Effector memory CD8-positive, alpha-beta T cell (primary cell): ENCODE measurements at regions not wholly inside any gene's neighbourhood (a gene's known extent, or its start where the extent isn't known, plus 50 kb on each side); places are given as distances from the start of the nearest gene placed in this dataset.
"Not testable (repeated sequence)": the region's sequence is repeated elsewhere in the genome, so short reads cannot be mapped to it uniquely, and the experiment has no call there.

Experiments used
- ATAC-seq: fragments of 150-1000 bp; cut with Tn5 transposase; replicated peaks from 2 replicates; pipeline ENCODE4 v1.10.0; 2021; ENCODE audit warnings: mild to moderate bottlenecking, moderate library complexity
- DNase-seq, 3 experiments: peaks; one replicate each; pipeline ENCODE4 v3.0.0; 2021
- H3K27ac Mint-ChIP-seq, 2 donors: one replicate each; pipeline ENCODE4 v1.8.0; 2022; ENCODE audit warnings: mild to moderate bottlenecking in 2 of 2, mixed read lengths in 2 of 2, moderate library complexity in 2 of 2
- H3K27me3 Mint-ChIP-seq, 2 donors: one replicate each; pipeline ENCODE4 v1.8.0; 2022; ENCODE audit warnings: mixed read lengths in 2 of 2
- H3K36me3 Mint-ChIP-seq: one replicate; pipeline ENCODE4 v1.8.0; 2022; ENCODE audit warnings: mild to moderate bottlenecking, moderate library complexity, mixed read lengths; ENCODE audit not compliant: insufficient read depth
- H3K4me1 Mint-ChIP-seq, 2 donors: one replicate each; pipeline ENCODE4 v1.8.0; 2022; ENCODE audit warnings: low read depth in 2 of 2, mixed read lengths in 2 of 2
- H3K4me3 Mint-ChIP-seq, 2 donors: one replicate each; pipeline ENCODE4 v1.8.0; 2022; ENCODE audit warnings: mild to moderate bottlenecking in 2 of 2, mixed read lengths in 2 of 2, moderate library complexity in 2 of 2
- H3K9me3 Mint-ChIP-seq, 2 donors: one replicate each; pipeline ENCODE4 v1.8.0; 2022; ENCODE audit warnings: mixed read lengths in 2 of 2

DNA sequence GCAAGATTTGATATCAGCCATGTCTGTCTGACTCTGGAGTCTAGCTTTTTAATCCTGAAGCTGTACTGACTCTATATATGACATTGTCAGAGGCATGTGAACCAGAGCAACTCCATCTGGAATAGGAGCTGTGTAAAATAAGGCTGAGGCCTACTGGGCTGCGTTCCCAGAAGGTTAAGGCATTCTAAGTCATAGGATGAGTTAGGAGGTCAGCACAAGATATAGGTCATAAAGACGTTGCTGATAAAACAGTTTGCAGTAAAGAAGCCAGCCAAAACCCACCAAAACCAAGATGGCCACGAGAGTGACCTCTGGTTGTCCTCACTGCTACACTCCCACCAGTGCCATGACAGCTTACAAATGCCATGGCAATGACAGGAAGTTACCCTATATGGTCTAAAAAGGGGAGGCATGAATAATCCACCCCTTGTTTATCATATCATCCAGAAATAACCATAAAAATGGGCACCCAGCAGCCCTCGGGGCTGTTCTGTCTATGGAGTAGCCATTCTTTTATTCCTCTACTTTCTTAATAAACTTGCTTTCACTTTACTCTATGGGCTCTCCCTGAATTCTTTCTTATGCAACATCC, 172.7 kb upstream of the KRR1 start:
- not testable (repeated sequence) for H3K27me3 Mint-ChIP-seq, ATAC-seq, DNase-seq, H3K4me3 Mint-ChIP-seq, H3K9me3 Mint-ChIP-seq, H3K4me1 Mint-ChIP-seq, H3K36me3 Mint-ChIP-seq, H3K27ac Mint-ChIP-seq

DNA sequence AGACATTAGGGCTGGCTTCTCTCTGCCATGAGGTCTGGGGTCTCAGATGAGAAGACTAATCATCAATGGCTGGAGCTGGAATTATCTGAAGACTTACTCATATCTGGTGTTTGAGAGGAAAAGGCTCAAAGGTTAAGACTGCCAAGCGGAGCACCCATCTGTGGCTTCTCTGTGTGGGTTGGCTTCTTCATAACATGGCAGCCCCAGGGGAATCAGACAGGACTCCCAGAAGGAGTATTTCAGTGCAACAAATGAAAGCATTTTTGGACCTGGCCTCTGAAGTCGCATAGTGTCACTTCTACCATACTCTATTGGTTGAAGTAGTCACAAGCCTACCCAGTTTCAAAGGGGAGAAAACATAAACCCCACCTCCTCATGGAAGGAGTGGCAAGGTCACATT, 171.8 kb upstream of the KRR1 start:
- DNase-seq (no peak), ATAC-seq (no peak)
- Mint-ChIP-seq H3K27ac (no peak overlapping the region), H3K9me3 (no peaks in the 10 kb centered on the region), H3K27me3 (no peaks in the 10 kb centered on the region), H3K4me3 (no peak overlapping the region), H3K4me1 (no peaks in the 10 kb centered on the region), H3K36me3 (no peaks in the 10 kb centered on the region)

DNA sequence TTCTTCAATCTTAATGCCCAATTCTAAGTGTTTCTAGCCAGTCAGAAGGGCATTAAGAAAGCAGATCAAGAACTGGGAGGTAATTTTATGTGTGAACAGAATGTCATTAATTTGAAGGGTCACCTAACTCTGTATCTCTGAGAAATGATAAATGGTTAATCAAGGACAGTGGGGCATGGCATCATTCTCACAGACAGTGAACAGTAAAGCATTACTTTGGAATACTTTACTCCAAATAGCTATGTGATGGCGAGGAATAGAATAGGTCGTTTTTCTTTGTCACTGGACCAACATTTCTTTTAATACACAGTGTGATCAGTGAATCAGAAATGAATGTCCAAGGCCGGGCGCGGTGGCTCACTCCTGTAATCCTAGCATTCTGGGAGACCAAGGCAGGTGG, 166.1 kb upstream of the KRR1 start:
- H3K4me3 Mint-ChIP-seq, result no peak overlapping the region
- no peaks in the 10 kb centered on the region for H3K9me3 Mint-ChIP-seq
- ATAC-seq (no peak), DNase-seq (no peak)
- no peaks in the 10 kb centered on the region for H3K4me1 Mint-ChIP-seq
- no peaks in the 10 kb centered on the region for H3K27me3 Mint-ChIP-seq
- H3K27ac Mint-ChIP-seq, result no peak overlapping the region
- H3K36me3 Mint-ChIP-seq, result no peaks in the 10 kb centered on the region

DNA sequence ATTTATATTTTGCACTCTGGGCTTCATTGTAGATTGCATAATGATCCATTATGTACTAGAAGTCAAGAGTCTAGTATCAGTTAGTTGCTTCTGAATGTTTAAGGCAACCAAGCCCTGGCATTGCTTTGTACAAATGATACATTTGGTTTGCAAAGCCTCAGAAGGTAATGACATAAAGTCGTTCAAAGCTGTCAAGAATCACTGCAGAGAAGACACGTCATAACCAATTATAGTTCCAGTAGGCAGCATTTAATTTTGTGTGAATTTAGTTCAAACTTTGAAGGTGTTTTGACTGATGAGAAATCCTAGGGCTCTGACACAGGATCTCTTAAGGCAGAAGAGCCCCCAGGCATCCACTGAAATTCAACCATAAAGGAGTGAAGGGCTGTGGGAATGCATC, 163.0 kb upstream of the KRR1 start:
- ATAC-seq (no peak), DNase-seq (no peak)
- Mint-ChIP-seq H3K4me3 (no peak overlapping the region), H3K4me1 (no peaks in the 10 kb centered on the region), H3K36me3 (no peaks in the 10 kb centered on the region), H3K27me3 (no peaks in the 10 kb centered on the region), H3K27ac (no peak overlapping the region), H3K9me3 (no peaks in the 10 kb centered on the region)

DNA sequence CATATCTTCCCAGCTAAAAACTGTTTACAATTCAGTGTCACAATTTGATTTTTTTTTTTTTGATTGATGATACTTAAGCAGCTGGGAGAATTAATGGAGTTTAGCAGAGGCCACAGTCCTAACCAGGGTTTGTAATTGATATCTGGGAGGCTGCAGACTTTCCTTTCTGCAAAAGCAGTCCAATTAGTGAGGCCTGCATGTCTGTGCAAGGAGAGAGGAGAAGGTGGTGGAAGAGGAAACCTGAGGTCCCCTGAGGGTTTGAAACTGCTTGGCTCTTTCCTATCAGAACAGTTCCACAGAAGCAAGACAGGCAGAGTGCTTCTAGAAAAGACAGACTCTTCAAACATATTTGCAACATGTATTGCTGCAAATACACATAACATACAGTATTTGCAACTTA, 160.8 kb upstream of the KRR1 start:
- DNase-seq (no peak), ATAC-seq (no peak)
- H3K4me1 Mint-ChIP-seq, result no peaks in the 10 kb centered on the region
- H3K27me3 Mint-ChIP-seq, result no peaks in the 10 kb centered on the region
- H3K27ac Mint-ChIP-seq, result no peak overlapping the region
- H3K36me3 Mint-ChIP-seq, result no peaks in the 10 kb centered on the region
- no peak overlapping the region for H3K4me3 Mint-ChIP-seq
- no peaks in the 10 kb centered on the region for H3K9me3 Mint-ChIP-seq

DNA sequence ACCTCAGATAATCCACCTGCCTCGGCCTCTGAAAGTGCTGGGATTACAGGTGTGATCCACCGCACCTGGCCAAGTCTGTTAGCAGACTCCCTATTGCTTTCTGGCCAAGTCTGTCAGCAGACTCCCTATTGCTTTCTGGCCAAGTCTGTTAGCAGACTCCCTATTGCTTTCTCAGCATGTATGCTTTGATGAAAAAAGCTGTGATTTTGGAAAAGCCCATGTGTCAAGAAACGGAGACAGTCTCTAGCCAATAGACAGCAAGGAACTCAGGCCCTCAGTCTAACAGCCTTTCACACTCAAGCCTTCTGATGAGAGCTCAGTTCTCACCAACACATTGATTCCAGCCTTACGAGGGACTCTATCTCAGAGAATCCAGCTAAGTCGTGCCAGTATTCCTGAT, 158.8 kb upstream of the KRR1 start:
- Mint-ChIP-seq H3K27ac (no peak overlapping the region), H3K4me3 (no peak overlapping the region), H3K4me1 (no peaks in the 10 kb centered on the region), H3K27me3 (no peaks in the 10 kb centered on the region), H3K9me3 (no peaks in the 10 kb centered on the region), H3K36me3 (no peaks in the 10 kb centered on the region)
- ATAC-seq (no peak), DNase-seq (no peak)

DNA sequence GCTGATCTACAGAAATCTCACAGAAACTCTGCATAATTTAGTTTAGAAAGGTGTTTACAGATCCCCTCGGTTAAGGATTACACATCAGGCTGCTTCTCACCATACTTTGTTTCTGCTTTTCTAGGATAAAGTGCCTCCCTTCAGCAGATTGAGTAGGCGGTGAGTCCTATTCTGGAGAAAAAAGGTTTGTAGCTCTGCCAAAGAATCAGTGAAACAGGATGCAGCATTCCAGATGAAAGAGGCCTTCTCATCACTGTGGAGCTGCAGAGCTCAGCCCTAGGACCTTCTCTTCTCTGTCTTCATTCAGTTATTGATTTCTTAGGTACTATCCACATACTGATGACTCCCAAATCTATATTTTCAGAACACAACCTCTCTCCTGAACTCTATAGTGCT, 155.5 kb upstream of the KRR1 start:
- Mint-ChIP-seq H3K36me3 (no peaks in the 10 kb centered on the region), H3K9me3 (no peaks in the 10 kb centered on the region), H3K4me1 (no peaks in the 10 kb centered on the region), H3K4me3 (no peak overlapping the region), H3K27me3 (no peaks in the 10 kb centered on the region), H3K27ac (no peak overlapping the region)
- no peak for DNase-seq
- ATAC-seq, result no peak

DNA sequence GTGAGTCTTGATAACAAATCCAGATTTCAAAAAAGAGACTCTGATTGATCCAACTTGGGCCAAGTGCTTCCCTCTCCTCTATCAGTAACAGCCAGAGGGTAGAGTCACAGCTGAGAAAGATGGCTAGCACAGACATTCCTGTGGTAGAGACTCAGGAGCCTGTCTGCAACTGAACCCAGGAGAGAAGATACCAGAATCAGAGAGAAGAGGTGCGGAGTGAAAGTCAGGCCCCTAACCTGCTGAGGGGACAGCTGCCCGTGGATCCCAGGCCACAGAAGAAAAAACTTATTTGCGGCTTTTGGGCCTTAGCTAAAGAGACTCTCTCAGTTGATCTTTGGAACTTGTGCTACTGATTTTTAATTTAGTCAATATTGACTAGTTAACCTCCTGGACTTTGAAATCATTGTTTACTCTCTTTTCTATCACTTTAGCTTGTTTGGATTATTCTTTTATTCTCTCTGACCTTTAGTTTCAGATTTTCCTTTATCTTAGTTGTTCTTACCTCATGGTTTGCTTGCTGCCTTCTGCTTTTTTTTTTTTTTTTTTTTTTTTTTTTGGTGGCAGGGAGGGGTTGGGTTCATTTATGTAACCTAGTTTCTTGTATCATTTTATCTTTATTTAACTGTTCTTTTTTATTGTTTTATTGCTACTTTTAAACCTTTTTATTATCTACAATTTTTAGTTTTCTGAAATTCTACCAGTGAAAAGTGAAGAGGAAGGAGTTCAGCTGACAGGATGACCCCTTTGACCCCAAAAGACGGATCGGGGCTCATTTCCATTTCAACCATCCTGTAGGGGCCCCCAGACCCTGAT, 154.9 kb upstream of the KRR1 start:
- Mint-ChIP-seq H3K4me3 (no peak overlapping the region), H3K27ac (no peak overlapping the region), H3K36me3 (no peaks in the 10 kb centered on the region), H3K9me3 (no peaks in the 10 kb centered on the region), H3K4me1 (no peaks in the 10 kb centered on the region), H3K27me3 (no peaks in the 10 kb centered on the region)
- ATAC-seq (no peak), DNase-seq (no peak)

DNA sequence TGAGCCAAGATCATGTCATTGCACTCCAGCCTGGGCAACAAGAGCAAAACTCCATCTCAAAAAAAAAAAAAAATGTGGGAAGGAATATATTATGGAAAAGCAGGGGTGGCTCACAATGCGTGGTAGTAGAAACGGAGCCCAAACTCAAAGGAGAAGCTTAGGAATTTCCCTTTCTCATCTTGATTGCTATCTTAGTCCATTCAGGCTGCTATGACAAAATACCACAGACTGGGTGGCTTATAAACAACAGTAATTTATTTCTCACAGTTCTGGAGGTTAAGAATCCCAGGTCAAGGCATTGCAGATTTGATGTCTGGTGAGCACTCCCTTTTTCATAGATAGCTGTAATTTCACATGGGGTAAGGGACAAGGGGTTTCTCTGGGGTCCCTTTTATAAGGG, 153.8 kb upstream of the KRR1 start:
- Mint-ChIP-seq H3K27me3 (no peaks in the 10 kb centered on the region), H3K4me3 (no peak overlapping the region), H3K9me3 (no peaks in the 10 kb centered on the region), H3K4me1 (no peaks in the 10 kb centered on the region), H3K36me3 (no peaks in the 10 kb centered on the region), H3K27ac (no peak overlapping the region)
- no peak for ATAC-seq
- DNase-seq, result no peak

DNA sequence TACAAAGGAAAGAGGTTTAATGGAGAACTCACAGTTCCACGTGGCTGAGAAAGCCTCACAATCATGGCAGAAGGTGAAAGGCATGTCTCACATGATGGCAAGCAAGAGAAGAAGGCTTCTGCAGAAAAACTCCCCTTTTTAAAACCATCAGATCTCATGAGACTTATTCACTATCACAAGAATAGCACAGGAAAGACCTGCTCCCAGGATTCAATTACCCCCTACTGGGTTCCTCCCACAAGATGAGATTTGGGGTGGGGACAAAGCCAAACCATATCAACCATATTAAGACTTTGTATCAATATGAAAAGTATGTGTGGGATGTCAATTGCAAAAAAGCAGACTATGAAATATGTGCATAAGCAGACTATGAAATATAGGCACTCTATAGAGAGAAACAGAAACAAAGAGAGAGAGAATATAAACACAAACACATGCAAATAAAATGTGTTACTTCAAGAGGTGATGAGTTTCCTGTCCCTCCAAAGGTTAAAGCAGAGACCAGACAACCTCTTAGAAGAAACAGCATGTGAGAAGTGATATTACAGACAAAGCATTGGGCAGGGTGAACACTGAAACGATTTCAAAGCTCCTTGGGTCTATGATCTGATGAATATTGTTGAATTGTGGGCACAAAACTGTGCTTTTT, 151.2 kb upstream of the KRR1 start:
- Mint-ChIP-seq H3K4me3 (no peak overlapping the region), H3K36me3 (no peaks in the 10 kb centered on the region), H3K27ac (no peak overlapping the region), H3K9me3 (no peaks in the 10 kb centered on the region), H3K27me3 (no peaks in the 10 kb centered on the region), H3K4me1 (peaks cover 0 to 4% of the 10 kb centered on the region in 2 donors)
- DNase-seq (no peak), ATAC-seq (no peak)

DNA sequence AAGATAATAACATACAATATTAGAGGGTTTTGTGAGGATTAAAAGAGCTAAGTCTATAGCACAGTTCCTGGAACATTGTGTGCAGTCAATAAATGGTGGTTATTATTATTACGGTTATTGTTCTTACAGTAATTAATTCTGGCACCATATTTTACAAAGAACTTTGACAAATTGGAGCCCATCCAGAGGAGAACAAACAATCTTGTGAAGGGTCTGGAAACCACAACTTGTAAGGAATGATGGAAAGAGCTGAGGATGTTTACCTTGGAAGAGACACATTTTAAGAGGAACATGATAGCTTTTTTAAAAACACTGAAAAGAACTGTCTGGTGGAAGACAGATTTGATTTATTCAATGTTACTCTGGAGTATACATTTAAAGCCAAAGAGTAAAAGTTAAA, 150.5 kb upstream of the KRR1 start:
- DNase-seq, result no peak
- Mint-ChIP-seq H3K4me1 (peaks cover 0 to 4% of the 10 kb centered on the region in 2 donors), H3K27ac (no peak overlapping the region), H3K4me3 (no peak overlapping the region), H3K27me3 (no peaks in the 10 kb centered on the region), H3K36me3 (no peaks in the 10 kb centered on the region), H3K9me3 (no peaks in the 10 kb centered on the region)
- ATAC-seq, result no peak

DNA sequence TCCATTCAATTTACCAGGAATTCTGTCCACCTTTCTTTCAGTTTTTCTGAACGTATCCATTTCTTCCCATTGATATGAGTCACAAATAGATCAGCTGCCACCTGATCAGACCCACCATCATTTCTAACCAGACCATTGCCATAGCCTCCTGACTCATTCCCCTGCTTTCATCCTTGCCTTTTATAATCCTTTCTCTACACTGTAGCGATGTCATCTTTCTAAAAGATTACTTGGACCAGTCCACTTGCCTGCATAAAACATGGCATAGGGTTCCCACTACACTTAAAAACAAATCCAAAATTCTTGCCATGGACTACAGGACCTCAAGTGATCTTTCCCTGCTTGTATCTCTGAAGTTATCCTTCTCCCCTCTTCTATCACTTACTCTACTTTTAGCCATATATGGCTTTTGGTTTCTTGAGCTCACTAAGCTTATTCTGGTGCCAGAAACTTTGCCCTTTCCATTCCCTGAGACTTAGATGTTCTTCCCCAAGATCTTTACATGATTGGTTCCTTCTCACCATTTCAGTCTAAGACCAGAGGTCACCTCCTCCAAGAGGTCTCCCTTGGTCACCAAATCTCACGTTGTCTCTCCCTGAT, 149.5 kb upstream of the KRR1 start:
- Mint-ChIP-seq H3K9me3 (no peaks in the 10 kb centered on the region), H3K4me3 (no peak overlapping the region), H3K4me1 (peaks cover 0 to 4% of the 10 kb centered on the region in 2 donors), H3K27ac (no peak overlapping the region), H3K27me3 (no peaks in the 10 kb centered on the region), H3K36me3 (no peaks in the 10 kb centered on the region)
- no peak for DNase-seq
- ATAC-seq, result no peak

DNA sequence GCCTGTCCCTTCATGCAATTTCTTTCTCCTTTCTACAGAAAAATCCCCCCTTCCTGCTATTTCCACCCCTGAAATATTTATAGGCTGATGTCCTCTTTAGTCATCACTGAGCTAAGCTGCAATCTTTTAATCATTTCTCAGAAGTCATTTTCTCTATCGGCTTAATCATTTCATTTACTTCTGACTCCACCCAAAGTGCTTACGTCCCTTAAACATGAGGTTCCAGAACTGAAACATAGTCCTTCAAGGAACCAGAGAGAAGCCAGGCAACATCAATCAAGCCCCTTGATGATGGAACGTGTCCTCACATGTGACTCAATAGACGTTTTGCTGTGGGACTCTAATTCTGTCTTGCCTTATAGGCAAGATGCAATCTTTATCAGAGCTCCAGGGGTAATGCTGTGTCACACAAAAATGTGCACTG, 148.7 kb upstream of the KRR1 start:
- H3K27me3 Mint-ChIP-seq, result no peaks in the 10 kb centered on the region
- H3K4me3 Mint-ChIP-seq, result no peak overlapping the region
- DNase-seq (no peak), ATAC-seq (no peak)
- H3K36me3 Mint-ChIP-seq, result no peaks in the 10 kb centered on the region
- H3K9me3 Mint-ChIP-seq, result no peaks in the 10 kb centered on the region
- peaks cover 6 to 10% of the 10 kb centered on the region in 2 donors for H3K4me1 Mint-ChIP-seq
- H3K27ac Mint-ChIP-seq, result no peak overlapping the region
